ENCODE measurements at regions not wholly inside any gene's neighbourhood (a gene's known extent, or its start where the extent isn't known, plus 50 kb on each side); places are given as distances from the start of the nearest gene placed in this dataset.

GRCh38 chr3:11089931-11090330 is 64.4 kb upstream of the HRH1 start:
- intact Hi-C loops (cut with DNase I): no loop called here
- no peak for DNase-seq (ENCODE audit: low spot score)

- intact Hi-C loops (cut with DNase I): no loop called here
- DNase-seq (ENCODE audit: low spot score): no peak
These were observed 63.7 kb upstream of the HRH1 start for GRCh38 chr3:11090551-11090950.

GRCh38 chr3:11091088-11091590 is 63.2 kb upstream of the HRH1 start:
- no peak for DNase-seq (ENCODE audit: low spot score)

GRCh38 chr3:11091791-11092190 is 62.5 kb upstream of the HRH1 start:
- intact Hi-C loops (cut with DNase I): no loop called here
- DNase-seq (ENCODE audit: low spot score): no peak

More at GRCh38 chr3:11091088-11091590, 63.2 kb upstream of the HRH1 start:
- intact Hi-C loops (cut with DNase I): no loop called here

GRCh38 chr3:11093823-11094340 is 60.4 kb upstream of the HRH1 start:
- intact Hi-C loops (cut with DNase I): no loop called here
- DNase-seq (ENCODE audit: low spot score): no peak

GRCh38 chr3:11095932-11096265 is 58.4 kb upstream of the HRH1 start:
- no peak for DNase-seq (ENCODE audit: low spot score)
- intact Hi-C loops (cut with DNase I): loop anchor here (5.0 kb wide), 1 partner anchor 41 kb away; no protein-coding TSS in a partner anchor

GRCh38 chr3:11096266-11097139 is 57.8 kb upstream of the HRH1 start:
- intact Hi-C loops (cut with DNase I): loop anchor here (5.0 kb wide), 1 partner anchor 41 kb away; no protein-coding TSS in a partner anchor
- DNase-seq (ENCODE audit: low spot score): peak; percentile 88

GRCh38 chr3:11099306-11099705 is 55.0 kb upstream of the HRH1 start:
- no peak for DNase-seq (ENCODE audit: low spot score)
- intact Hi-C loops (cut with DNase I): loop anchor here (5.0 kb wide), 1 partner anchor 38 kb away; no protein-coding TSS in a partner anchor

All from cardiac septum (tissue), 1 donor.